ENCODE measurements at regions not wholly inside any gene's neighbourhood (a gene's known extent, or its start where the extent isn't known, plus 50 kb on each side); places are given as distances from the start of the nearest gene placed in this dataset.
"Not testable (repeated sequence)": the region's sequence is repeated elsewhere in the genome, so short reads cannot be mapped to it uniquely, and the experiment has no call there.

- DNase-seq, result no peak
These were observed 212.9 kb upstream of the SEMA6A start for GRCh38 chr5:116787570-116787969.

- no peak for DNase-seq
These were observed 210.5 kb upstream of the SEMA6A start for GRCh38 chr5:116785106-116785505.

GRCh38 chr5:116779846-116780245 is 205.2 kb upstream of the SEMA6A start:
- DNase-seq, result no peak

- DNase-seq, result no peak
These were observed 204.1 kb upstream of the SEMA6A start for GRCh38 chr5:116778651-116779280.

- DNase-seq, result no peak
These were observed 203.4 kb upstream of the SEMA6A start for GRCh38 chr5:116778032-116778431.

GRCh38 chr5:116773926-116774325 is 199.3 kb upstream of the SEMA6A start:
- no peak for DNase-seq

GRCh38 chr5:116772806-116773205 is 198.2 kb upstream of the SEMA6A start:
- no peak for DNase-seq

GRCh38 chr5:116772152-116772501 is 197.5 kb upstream of the SEMA6A start:
- no peak for DNase-seq

- no peak for DNase-seq
These were observed 197.0 kb upstream of the SEMA6A start for GRCh38 chr5:116771466-116772151.

- DNase-seq, result not testable (repeated sequence)
These were observed 195.3 kb upstream of the SEMA6A start for GRCh38 chr5:116769953-116770352.

GRCh38 chr5:116769470-116769869 is 194.8 kb upstream of the SEMA6A start:
- no peak for DNase-seq

- no peak for DNase-seq
These were observed 191.9 kb upstream of the SEMA6A start for GRCh38 chr5:116766470-116766947.

- DNase-seq, result no peak
These were observed 190.8 kb upstream of the SEMA6A start for GRCh38 chr5:116765441-116765840.

GRCh38 chr5:116764941-116765340 is 190.3 kb upstream of the SEMA6A start:
- DNase-seq, result no peak

GRCh38 chr5:116763987-116764866 is 189.6 kb upstream of the SEMA6A start:
- DNase-seq, result no peak

- peak; percentile 61 for DNase-seq
These were observed 185.4 kb upstream of the SEMA6A start for GRCh38 chr5:116759860-116760640.

- DNase-seq, result no peak
These were observed 182.7 kb upstream of the SEMA6A start for GRCh38 chr5:116757326-116757725.

- no peak for DNase-seq
These were observed 181.9 kb upstream of the SEMA6A start for GRCh38 chr5:116756531-116756930.

GRCh38 chr5:116754556-116754955 is 179.9 kb upstream of the SEMA6A start:
- DNase-seq, result no peak

GRCh38 chr5:116751684-116752083 is 177.1 kb upstream of the SEMA6A start:
- no peak for DNase-seq

- DNase-seq, result no peak
These were observed 176.3 kb upstream of the SEMA6A start for GRCh38 chr5:116750631-116751580.

- DNase-seq, result no peak
These were observed 173.3 kb upstream of the SEMA6A start for GRCh38 chr5:116747881-116748280.

Data from NCI-H2171 (cell line).